Activated CD4-positive, alpha-beta T cell treated with anti-CD3 and anti-CD28 coated beads, Interleukin-2, amount 50 U/mL, for 16 hours (primary cell): ENCODE measurements at regions not wholly inside any gene's neighbourhood (a gene's known extent, or its start where the extent isn't known, plus 50 kb on each side); places are given as distances from the start of the nearest gene placed in this dataset.

Experiments used
- DNase-seq: peaks from one replicate; pipeline ENCODE4 v3.0.0-alpha.2; 2020

DNA sequence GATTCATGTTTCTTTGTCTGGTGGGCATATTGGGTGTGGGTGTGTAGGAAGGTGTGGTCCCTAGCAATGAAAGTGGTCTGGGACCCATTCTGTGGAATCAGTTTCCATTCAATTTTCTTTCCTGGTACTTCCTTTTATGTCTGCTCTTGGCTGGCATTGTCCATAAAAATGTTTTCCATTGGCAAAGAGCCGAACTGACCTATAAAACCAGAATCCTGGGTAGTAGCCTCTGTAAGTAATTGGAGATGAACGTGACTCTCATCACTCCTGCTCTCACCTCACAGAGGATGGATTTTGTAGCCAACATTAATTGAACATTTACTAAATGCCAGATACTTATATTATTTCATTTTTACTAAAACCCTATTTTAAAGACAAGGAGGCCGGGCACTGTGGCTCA lies 66.5 kb upstream of the IRX3 start:
- DNase-seq, result no peak

DNA sequence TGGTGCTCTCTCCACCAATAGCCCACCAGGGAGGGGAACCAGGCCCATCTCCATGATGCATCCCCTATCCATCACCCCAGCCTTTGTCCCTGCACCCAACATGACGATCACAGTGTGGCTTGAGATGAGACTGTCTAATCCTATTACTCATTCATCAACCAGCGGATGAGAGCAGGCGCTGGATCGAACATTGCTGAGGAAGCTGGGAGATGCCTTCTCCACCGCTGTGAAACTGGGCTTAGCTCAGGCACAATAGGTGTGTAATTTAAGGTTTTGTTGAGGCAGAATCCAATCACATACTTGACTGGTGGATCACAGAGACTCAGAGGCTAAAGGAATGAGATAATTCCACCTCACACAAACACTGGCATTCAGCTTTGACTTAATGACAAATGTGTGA lies 64.6 kb upstream of the IRX3 start:
- no peak for DNase-seq

DNA sequence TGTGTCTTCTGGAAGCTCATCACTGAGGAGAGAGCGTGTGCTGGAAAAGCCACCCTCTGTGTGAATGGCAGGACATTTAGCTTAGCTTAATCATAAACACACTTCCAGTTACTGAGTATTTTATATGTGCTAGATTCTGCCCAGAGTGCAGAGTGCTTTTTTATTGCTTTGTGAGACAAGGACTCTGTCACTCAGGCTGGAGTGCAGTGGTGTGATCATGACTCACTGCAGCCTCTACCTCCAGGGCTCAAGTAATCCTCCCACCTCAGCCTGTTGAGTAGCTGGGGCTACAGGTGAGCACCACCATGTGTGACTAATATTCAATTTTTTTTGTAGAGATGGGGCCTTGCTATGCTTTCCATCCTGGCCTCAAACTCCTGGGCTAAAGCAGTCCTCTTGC lies 61.4 kb upstream of the IRX3 start:
- DNase-seq, result no peak

DNA sequence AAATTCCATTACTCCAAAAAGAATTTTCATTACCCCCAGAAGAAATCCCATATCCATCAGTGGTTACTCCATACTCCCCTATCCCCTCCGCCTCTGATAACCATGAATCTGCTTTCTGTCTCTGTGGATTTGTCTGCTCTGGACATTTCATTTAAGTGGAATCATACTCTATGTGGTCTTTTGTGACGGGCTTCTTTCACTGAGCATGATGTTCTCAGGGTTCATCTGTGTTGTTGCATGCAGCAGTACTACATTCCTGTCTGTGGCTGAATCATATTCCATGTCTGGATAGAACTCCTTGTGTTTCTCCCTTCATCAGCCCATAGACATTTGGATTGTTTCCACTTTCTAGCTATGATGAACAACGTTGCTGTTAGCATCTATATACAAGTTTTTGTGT lies 59.5 kb upstream of the IRX3 start:
- DNase-seq, result no peak

DNA sequence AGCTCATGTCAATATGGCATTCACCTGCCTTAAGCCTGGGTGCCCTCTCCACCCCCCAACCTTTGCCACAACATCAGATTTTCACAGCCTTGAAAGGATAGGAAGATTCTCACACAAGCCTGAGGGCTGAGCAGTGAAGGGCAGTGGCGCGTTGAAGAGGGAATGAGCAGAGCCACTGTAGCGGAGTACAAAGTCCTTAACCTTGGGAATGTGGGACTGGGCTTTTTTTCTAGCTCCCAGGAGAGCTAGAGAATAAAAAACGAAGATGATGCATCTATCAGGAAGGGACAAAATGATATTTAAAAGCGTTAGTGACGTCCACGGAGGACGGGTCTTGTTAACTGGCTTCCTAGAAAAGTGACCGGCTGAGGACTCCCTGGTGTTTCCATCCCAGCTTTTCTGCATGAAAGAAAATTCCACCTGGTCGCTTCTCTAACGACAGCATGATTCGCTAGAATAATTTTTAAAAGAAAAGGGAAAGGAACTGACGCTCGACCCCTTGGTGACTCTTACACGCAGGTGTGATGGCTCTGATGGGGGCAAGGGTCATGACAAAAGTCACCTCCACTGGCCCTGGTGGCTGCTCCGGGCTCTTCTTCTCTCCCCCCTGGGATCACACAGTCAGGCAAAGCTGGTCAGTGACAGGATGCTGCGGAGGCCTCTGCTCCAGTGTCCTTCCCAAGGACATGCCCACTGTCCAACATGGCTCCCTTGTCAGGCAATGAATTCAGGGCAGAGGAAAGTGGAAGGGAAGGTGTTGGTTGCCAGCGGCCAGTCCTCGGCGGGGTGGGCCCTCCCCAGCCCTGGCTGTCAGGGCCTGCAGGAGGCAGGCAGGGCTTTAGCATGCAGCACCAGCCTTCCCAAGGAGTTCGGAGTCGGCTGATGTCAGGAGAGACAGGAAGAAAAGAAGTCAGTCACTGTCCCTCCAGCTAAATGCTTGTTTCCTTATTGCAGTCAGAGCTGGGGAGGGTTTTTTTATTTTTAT lies 58.4 kb upstream of the IRX3 start:
- no peak for DNase-seq

DNA sequence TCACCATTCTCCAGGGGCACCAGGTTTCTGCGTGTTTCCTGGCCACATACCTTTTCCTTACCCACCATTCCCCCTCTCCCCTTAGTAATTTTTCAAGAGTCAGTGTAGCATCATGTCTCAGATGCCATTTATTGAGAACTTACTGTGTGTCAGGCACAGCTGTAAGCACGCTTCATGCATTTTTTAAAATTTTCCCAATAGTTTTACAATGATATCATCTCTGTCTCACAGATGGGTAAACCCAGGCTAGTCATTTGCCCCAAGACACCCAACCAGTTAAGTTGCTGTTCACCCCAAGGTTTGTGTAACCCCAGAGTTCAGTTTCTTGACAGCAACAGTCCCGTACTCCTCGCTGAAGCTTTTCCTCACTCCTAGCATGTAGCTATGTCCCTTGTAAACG lies 56.4 kb upstream of the IRX3 start:
- no peak for DNase-seq

DNA sequence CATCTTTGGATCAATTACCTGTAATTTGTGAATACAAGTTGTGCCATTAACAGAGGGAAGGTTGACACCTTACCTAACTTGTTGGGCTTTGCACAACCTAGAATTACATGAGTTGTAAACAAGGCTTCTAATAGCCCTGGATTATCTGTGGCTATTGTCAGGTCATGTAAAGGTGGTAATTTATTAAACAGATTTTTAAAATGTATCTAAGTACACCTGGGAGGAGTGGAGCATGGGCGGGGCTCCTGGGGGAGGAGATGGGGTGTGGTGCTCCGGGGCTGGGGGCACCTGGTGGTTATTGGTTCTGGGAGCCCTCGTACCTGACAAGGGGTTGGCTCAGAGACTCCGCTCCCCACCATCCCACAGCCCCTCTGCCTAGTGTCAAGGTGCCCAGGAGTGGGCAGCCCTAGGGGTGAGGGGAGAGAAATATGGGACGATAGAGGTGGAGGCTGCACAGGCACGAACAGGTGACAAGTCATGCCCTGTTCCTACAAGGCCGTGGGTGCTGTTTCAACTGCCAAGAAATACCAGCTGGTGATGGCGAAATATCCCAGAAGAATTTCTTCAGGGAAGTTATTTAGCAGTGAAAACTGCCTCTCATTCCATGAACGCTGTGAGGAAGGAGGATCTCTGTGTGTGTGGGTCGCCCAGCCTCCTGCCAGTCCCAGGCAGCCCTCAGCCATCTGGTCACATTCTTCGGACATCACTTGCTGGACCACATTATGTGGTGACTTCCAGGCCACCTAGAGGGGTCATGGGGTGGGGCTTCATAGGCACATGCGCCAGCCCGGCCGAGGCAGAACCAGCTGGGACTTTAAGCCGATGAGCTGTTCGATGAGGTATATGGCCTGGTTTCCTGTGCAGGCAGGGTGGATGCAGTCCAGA lies 55.5 kb upstream of the IRX3 start:
- DNase-seq, result no peak

DNA sequence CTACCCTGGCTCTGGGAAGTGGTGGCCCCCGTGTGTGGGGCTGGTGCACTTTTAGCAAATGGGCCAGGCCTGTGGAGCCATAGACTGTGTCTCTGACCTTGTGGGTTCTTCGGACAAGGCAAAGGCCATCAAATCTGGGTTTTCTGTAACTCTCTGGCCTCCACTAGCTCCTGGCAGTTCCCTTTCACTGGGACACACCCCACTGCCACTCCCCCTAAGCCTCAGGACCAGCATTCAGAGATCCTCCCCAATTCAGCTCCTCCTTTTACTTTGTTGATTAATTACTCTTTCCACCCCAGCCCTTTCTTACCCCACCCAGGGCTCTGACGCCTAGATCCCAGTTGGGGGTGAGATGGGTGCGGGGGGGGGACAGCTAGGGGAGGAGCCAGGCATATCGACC lies 53.9 kb upstream of the IRX3 start:
- DNase-seq, result no peak

DNA sequence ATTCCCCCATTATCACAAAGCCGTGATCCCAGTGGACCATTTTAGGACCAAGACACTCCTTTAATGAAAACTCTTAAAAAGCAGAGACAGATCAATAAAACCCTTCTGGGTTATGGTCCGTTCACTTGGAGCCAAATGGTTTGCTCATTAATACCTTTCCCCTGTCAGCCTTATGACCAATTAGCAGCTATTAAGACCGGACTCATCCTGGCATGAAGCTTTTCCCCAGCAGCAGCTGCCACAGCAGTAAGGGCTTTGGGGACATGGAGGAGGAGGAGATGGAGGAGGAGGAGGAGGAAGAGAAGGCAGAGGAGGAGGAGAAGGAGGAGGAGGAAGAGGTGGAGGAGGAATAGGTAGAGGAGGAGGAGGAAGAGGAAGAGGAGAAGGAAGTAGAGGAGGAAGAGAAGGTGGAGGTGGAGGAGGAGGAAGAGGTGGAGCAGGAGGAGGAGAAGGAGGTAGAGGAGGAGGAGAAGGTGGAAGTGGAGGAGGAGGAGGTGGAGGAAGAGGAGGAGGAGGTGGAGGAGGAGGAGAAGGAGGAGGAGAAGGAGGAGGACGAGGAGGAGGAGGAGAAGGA lies 50.1 kb upstream of the IRX3 start:
- DNase-seq, result no peak
